ENCODE measurements at regions not wholly inside any gene's neighbourhood (a gene's known extent, or its start where the extent isn't known, plus 50 kb on each side); places are given as distances from the start of the nearest gene placed in this dataset.

GRCh38 chr11:30717641-30718040, 131.5 kb upstream of the MPPED2 start:
- Histone ChIP-seq H3K27me3 (ENCODE audit: control insufficient read depth, insufficient read depth, low read length) (no peaks in the 10 kb centered on the region), H3K36me3 (ENCODE audit: control insufficient read depth, insufficient read depth, low read length) (no peaks in the 10 kb centered on the region), H3K4me3 (ENCODE audit: low read depth, low read length) (no peak overlapping the region)
- CTCF ChIA-PET, result no interaction called here
- DNase-seq (ENCODE audit: low read depth), result no peak
- POLR2A ChIA-PET, result no interaction called here
- TF ChIP-seq CTCF (IDR thresholded peaks at IDR 0.05; ENCODE audit: insufficient read depth, low read depth, low read length), result no peak

DNA sequence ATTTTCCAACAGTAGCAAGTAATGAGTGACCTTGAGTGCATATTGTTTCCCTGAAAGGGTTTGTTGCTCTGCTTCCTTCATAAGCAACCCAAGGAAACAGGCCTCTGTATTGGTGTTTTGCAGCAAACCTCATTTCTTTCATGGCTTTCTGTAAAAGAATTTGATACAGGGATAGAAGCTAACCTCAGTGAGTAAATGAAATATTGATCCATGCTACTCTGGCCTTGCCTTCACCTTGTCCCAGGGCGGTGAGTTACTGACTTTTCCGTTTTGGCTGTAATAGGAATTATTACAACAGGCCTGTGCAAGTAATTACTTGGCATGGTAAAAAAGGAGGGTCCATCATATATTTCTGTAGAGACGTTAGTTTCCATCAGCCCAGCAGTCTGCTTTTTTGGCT, 130.9 kb upstream of the MPPED2 start:
- POLR2A ChIA-PET, result no interaction called here
- no peak overlapping the region for H3K4me3 ChIP-seq (ENCODE audit: low read depth, low read length)

DNA sequence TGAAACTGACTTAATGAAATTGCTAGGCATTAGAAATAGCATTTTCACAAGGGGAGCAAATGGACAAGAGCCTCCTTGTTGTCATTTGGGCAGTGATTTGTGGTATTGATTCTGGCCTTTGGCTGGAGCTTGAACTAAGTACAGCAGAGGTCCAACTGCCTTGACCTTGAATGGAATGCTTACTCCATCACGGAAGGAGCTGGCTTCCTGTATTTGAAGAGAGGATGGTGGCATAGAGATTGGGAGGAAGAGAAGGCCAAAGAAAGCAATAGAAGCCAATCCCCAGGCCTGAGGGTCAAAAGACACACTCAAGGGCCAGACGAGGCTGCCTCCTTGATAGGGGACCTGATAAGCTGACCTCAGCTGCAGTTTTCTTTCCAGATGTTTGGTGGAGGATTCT, 126.6 kb upstream of the MPPED2 start:
- TF ChIP-seq CTCF (IDR thresholded peaks at IDR 0.05; ENCODE audit: insufficient read depth, low read depth, low read length), result no peak
- Histone ChIP-seq H3K4me3 (ENCODE audit: low read depth, low read length) (no peak overlapping the region), H3K27me3 (ENCODE audit: control insufficient read depth, insufficient read depth, low read length) (no peaks in the 10 kb centered on the region), H3K36me3 (ENCODE audit: control insufficient read depth, insufficient read depth, low read length) (no peaks in the 10 kb centered on the region)
- DNase-seq (ENCODE audit: low read depth), result no peak
- ChIA-PET POLR2A (no interaction called here), CTCF (no interaction called here)

More for the DNA sequence above, 130.9 kb upstream of the MPPED2 start:
- Histone ChIP-seq H3K36me3 (ENCODE audit: control insufficient read depth, insufficient read depth, low read length) (no peaks in the 10 kb centered on the region), H3K27me3 (ENCODE audit: control insufficient read depth, insufficient read depth, low read length) (no peaks in the 10 kb centered on the region)
- no peak for TF ChIP-seq CTCF (IDR thresholded peaks at IDR 0.05; ENCODE audit: insufficient read depth, low read depth, low read length)
- CTCF ChIA-PET, result no interaction called here
- DNase-seq (ENCODE audit: low read depth), result no peak

DNA sequence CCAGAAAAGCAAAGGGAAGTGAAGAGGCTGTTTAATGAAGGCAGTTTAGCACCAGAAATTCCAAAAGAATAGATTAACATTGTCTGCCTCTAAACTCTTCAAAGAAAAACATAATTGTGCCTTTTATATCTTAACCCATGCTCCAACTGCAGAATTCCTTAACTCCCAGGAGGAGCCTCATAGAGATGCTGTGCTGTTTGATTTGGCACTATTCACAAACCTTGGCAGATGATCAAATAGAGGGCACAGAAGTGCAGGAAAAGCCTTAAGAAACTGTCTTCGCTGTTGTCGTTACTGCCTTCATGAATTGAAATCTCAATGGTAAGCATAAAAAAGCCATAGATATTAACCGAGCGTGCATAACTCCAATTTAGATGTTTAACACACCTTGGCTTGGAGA, 124.1 kb upstream of the MPPED2 start:
- no peak for TF ChIP-seq CTCF (IDR thresholded peaks at IDR 0.05; ENCODE audit: insufficient read depth, low read depth, low read length)
- DNase-seq (ENCODE audit: low read depth), result no peak
- H3K36me3 ChIP-seq (ENCODE audit: control insufficient read depth, insufficient read depth, low read length), result no peaks in the 10 kb centered on the region
- ChIA-PET CTCF (no interaction called here), POLR2A (no interaction called here)
- H3K27me3 ChIP-seq (ENCODE audit: control insufficient read depth, insufficient read depth, low read length), result no peaks in the 10 kb centered on the region
- no peak overlapping the region for H3K4me3 ChIP-seq (ENCODE audit: low read depth, low read length)

- no peak for DNase-seq (ENCODE audit: low read depth)
- POLR2A ChIA-PET, result no interaction called here
- Histone ChIP-seq H3K27me3 (ENCODE audit: control insufficient read depth, insufficient read depth, low read length) (no peaks in the 10 kb centered on the region), H3K36me3 (ENCODE audit: control insufficient read depth, insufficient read depth, low read length) (no peaks in the 10 kb centered on the region), H3K4me3 (ENCODE audit: low read depth, low read length) (no peak overlapping the region)
- CTCF ChIA-PET, result no interaction called here
- no peak for TF ChIP-seq CTCF (IDR thresholded peaks at IDR 0.05; ENCODE audit: insufficient read depth, low read depth, low read length)
Measured at GRCh38 chr11:30707110-30707509, 121.0 kb upstream of the MPPED2 start.
